ENCODE measurements at regions not wholly inside any gene's neighbourhood (a gene's known extent, or its start where the extent isn't known, plus 50 kb on each side); places are given as distances from the start of the nearest gene placed in this dataset.

DNA sequence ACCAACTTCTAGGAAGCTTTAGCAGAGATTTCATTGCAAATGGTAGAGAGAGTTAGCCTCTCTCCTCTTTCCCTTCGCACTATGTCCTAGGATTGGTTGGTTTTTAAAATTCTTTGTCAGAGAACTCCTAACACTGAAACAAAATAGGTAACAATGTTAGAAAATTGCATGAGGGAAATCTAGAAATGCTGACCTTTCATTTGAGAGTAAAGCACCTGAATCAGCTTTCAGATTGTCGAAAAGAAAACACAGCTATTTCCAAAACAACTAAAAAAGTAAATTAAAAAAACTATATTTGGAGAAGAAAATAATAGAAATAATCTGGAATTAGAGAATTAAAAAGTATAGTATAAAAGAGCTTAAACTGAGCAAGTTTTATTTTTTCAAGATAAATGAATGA, 108.1 kb upstream of the GK2 start:
- intact Hi-C loops (cut with DNase I), result no loop called here
- DNase-seq (ENCODE audit: missing footprints) (no peak), ATAC-seq (no peak)

DNA sequence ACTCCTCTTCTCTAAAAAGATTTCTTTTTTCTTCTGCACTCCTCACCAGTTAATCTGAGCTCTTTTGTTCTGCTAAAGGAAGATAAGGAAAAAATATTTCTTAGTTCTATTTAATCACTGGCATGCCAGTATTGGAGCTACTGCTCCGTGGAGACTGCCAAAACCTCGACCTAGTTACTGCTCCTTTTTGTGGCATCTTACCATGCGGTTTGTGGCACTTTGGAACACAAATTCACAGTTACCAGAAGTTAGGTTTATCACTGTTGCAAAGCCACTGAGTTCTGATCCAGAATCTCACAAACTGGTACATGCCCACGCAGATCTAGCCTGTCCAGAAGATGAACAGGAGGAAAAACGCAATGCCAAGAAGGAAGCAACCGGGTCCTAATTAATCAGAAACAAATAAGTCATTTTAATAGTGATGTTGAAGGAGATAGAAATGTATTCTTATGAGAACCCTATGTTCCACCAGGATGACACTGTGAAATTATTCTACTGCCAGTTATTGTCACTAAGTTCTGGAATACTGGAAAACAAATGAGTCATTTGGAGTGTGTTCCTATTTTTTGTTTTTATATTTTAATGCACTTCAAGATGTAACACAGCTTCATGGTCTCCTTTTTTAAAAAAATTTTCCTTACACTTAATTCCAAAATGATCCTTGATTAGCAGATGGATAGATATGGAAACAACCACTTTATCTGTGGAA, 106.7 kb upstream of the GK2 start:
- ATAC-seq (peak; percentile 68), DNase-seq (ENCODE audit: missing footprints) (no peak)
- intact Hi-C loops (cut with DNase I), result no loop called here

DNA sequence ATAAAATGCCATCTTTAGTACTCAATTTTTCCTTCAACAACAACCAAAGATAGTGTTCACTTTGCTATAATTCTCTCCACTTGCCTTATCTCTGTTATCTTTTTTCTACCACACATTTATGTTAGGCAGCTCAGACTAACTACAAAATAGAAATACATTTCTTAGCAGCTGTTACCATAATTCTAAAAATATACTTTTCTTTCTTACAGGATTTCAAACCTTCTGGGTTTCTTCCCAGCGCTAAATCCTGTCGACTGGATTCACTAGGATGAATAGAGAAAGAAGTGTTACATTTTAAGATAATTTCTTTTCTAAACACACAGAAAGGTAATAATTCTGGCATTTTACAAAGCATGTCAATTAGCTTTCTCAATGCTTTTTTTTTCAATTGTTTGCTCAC, 105.5 kb upstream of the GK2 start:
- DNase-seq (ENCODE audit: missing footprints), result no peak
- intact Hi-C loops (cut with DNase I), result no loop called here
- no peak for ATAC-seq

DNA sequence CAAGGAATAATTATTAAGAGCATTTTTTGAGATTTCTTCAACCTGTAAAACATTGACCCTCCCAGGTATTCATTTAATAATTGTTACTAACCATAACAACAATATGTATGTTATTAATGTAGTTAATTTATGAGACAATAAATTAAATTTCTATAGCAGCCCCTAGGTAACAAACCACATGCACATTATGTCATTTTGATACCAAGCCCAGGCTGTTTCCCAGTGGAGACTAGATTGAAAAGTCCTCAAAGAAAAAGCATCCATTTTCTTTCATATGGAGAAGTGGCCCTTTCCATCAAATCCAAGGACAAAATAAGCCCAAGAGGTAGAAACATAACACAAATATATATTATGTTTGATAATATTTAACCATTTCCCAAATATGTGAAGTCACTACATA, 104.3 kb upstream of the GK2 start:
- DNase-seq (ENCODE audit: missing footprints) (no peak), ATAC-seq (no peak)
- intact Hi-C loops (cut with DNase I), result no loop called here

DNA sequence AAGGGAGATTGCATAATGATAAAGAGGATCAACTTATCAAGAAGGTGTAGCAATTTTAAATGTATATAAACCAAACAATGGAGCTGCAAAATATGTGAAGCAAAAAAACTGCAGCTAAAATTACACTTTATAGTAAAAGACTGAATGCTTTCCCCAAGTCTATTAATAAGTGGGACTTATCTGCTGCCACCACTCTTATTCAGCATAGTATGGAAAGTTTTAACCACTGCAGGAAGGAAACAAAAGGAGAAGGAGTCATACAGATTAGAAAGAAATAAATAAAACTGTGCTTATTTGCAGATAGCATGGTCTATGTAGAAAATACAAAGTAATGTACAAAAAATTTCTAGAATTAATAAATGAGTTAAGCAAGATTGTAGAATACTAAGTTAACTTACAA, 94.1 kb upstream of the GK2 start:
- DNase-seq (ENCODE audit: missing footprints), result no peak
- intact Hi-C loops (cut with DNase I), result no loop called here
- no peak for ATAC-seq

DNA sequence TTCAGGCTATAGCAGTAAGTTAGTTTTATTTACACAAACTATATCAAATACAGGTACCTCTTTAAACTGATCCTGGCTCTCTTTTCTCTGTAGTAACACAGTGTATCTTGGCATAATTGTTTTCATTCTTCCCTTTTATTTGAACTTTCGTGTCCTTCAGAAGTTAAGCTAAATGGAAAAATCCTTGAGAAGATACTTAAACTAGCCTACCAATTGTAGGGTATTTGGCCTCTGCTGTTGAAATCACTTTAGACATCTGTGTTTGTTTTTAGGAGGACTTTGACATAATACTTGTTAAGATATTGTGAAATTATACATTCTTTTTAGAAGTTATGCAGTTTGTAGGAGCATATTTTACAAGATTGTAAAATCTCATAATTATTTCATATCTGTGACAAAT, 90.3 kb upstream of the GK2 start:
- intact Hi-C loops (cut with DNase I), result no loop called here
- no peak for ATAC-seq
- no peak for DNase-seq (ENCODE audit: missing footprints)

DNA sequence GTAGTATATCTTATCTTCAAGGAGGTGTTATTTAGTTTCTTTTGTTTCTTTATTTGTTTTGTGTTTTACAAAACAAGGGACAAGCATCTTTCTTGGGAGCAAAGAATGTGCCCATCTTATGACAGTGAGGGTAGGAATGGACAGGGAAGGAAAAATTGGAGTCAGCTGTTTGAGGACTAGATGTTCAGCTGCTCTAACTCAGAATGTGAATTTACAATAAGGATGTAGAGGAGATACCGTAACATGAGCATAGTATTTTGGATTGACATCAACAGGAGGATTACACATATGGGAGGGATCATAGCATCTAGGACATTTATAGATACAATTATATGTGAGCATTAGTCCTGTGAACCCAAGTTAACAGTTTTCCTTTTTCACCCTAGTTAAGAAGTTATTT, 89.0 kb upstream of the GK2 start:
- intact Hi-C loops (cut with DNase I), result no loop called here
- DNase-seq (ENCODE audit: missing footprints) (no peak), ATAC-seq (no peak)

DNA sequence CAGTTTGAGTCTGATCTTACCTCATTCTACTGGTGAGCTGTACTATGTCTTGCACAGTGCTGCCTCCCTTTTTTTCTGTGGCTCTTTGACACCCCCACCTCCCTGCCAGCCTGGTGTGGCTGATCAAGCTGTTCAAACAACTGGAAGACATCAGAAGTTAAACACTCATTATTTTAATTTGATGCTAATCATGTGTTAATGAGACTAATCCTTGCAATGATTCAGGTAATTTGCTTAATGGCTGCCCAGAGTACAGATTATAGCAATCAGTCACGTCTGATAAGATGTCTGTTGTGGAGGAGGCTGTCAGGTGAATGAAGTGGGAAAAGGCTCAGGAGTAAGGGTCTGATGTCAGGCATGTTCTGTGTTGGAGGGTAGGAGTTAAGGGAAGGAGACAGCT, 87.4 kb upstream of the GK2 start:
- no peak for DNase-seq (ENCODE audit: missing footprints)
- peak; percentile 12 for ATAC-seq
- intact Hi-C loops (cut with DNase I), result no loop called here

DNA sequence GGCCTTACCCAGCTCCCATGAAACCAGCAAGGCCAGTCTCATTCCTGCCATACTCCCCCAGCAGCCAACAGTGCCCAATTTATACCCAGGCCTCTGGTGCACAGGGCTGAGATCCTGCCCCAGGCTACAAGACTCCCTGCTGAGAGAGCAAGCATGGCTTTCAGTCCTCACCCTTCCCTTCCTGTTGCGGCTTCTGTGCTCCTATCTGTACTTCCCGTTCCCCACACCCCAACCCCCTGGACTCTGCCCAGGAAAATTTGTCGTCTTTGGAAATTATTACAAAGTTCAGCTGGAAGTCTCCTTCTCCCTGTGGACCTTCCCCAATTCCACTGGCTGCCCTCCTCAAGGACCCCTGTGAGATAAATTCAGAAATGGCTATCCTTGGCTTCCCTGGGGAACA, 84.1 kb upstream of the GK2 start:
- ATAC-seq (peak; percentile 86), DNase-seq (ENCODE audit: missing footprints) (peak; percentile 70)
- intact Hi-C loops (cut with DNase I), result no loop called here

DNA sequence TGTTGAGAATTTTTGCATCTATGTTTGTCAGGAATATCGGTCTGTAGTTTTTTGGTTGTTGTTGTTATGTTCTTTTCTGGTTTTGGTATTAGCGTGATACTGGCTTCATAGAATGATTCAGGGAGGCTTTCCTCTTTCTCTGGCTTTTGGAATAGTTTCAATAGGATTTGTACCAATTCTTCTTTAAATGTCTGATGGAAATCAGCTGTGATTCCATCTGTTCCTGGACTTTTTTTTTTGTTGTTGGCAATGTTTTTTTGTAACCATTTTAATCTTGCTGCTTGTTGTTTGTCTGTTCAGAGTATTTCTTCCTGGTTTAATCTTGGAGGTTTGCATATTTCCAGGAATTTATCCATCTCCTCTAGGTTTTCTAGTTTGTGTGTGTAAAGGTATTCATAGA, 81.5 kb upstream of the GK2 start:
- no peak for DNase-seq (ENCODE audit: missing footprints)
- intact Hi-C loops (cut with DNase I), result no loop called here
- ATAC-seq, result no peak

DNA sequence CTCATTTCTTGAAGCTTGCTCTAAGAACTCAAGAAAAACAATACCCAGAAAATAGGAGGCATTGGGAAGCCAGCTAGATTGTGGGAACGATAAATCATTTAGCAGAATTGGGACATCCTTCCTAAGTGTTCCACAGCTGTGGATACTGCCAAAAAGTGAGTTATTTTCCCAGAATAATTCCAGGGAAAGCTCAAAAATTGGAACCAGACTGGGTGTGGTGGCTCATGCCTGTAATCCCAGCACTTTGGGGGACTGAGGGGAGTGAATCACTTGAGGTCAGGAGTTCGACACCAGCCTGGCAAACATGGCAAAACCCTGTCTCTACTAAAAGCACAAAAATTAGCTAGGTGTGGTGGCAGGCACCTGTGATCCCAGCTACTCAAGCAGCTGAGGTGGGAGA, 68.2 kb upstream of the GK2 start:
- ATAC-seq, result no peak
- DNase-seq (ENCODE audit: missing footprints), result no peak
- intact Hi-C loops (cut with DNase I), result no loop called here

DNA sequence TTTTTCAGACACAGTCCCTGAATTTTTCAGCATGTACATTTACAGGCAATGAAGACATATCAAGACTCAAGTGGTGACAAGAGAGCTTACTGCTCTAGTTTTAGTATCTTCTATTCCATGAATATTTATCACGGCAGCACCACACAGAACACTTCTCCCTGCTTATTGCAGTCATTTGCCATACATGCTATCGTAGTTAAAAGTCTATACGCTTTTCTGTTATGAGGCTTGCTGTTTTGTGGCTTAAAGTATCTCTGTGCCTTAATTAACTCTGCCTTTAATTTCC, 65.4 kb upstream of the GK2 start:
- DNase-seq (ENCODE audit: missing footprints), result no peak
- intact Hi-C loops (cut with DNase I), result no loop called here
- ATAC-seq, result no peak

DNA sequence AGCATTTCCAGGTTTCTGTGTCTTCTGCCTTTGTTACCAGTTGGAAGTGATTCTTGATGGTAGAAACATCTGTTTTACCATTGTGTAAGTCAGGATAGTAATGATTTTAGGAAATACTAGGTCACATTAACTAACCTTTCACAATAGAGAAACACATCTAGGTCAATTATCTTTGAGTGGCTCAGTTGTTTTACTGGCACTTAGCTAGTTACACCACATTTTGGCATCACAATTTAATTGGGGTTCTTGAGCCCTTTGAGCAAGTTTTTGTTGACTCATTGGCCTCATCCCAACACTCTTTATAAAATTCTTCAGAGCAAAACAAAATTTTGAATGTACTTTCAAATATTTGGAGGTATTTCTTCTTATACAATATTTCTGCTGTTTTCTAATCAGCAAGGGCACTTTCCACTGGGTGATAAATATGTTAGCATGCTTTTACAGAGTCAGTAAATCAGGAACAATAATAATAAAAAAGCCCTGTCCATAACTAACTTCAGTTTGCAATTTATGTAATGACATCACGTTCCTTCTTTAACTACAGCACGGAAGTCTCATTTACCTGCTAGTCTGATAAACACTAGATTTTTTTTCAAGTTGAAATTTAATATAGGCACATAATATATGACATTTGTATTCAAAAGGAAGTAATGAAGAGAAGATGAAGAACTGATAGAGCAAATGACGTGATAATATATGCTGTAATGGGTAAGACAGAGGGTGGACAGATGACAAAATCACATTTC, 64.8 kb upstream of the GK2 start:
- intact Hi-C loops (cut with DNase I), result no loop called here
- ATAC-seq (no peak), DNase-seq (ENCODE audit: missing footprints) (no peak)

DNA sequence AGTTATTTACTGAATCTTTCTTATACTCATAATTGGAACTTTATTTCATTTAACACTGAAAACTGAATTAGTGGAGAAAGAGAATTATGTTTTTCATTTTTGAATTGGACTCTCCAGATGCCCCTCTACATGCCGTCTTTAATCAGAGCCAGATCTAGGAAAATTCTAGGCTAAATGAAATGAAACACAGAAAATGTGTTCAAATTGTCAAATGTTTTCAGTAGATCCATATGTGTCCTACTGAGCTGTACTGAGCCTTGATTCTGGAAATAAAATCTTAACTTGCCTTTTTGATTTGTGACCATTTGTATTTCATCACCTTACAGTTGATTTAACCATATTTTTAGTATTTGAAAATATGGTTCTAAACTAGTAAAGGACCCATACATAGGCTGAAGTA, 64.0 kb upstream of the GK2 start:
- intact Hi-C loops (cut with DNase I), result no loop called here
- DNase-seq (ENCODE audit: missing footprints) (no peak), ATAC-seq (no peak)

DNA sequence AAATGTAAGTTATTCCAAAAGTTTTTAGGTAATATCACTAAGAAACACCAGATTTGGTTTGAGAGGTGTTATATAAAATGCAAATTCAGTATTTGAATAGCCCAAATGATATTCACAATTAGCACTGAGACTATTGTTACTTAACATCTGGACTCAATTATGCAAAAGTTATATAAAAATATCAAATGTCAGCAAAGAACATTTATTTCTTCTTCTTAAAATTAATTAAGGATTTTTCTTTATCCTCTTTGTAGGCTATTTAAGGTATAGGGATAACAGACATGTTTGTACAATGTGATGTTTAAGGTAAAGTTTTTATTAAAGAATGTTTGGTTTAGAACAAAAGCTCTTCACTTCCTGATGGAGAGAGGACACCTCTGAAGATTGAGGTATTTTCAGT, 63.3 kb upstream of the GK2 start:
- ATAC-seq (no peak), DNase-seq (ENCODE audit: missing footprints) (no peak)

DNA sequence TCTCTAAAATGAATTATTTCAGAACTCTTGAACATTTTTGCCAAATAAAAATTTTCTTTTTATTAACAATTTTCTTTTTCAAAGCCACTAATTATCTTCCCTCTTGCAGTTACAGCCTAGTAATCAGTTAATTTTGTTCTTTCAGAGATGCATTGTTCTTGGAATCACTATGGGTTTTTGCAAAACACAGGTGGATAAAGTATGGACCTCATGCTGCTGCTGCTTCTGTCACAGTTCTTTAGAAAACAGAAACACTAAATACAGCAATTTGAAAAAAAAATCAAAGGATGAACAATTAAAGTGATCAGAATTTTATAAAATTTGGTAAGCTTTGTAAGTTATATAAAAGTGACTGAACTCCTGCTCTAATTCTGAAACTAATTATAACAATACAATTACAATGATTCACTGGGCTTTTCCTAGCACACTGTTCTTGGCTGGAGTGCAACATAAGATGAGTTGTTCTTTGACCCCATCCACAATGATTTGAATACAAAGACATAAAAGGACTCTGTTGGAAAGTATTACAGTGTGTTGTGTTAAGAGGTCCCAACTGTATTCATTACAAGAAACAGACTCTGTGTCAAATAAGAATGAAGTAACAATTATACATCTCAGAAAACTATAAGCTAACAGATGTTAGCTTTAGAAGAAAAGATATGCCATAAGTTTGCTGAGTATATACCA, 59.4 kb upstream of the GK2 start:
- intact Hi-C loops (cut with DNase I), result no loop called here
- DNase-seq (ENCODE audit: missing footprints) (no peak), ATAC-seq (no peak)

More for the DNA sequence above, 63.3 kb upstream of the GK2 start:
- intact Hi-C loops (cut with DNase I), result no loop called here

DNA sequence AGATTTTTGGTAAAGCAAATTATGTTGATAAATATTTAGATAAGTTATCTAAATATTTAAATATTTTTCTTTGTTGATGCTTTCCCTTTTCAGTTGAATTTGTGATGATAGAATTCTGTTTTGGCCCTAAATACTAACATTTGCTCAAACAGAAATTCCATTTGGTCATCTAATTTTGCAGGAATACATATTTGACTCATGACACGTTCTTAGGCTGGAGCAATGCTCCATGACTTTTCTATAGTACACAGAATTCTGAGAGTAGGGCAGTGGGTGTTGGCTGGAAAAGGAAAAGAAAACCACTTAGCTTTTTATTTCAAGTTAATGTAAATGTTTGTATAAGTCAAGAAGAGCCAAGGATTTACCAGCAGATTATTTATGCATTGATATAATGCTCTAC, 58.6 kb upstream of the GK2 start:
- ATAC-seq (no peak), DNase-seq (ENCODE audit: missing footprints) (no peak)
- intact Hi-C loops (cut with DNase I), result no loop called here

Measured in Right ventricle myocardium inferior (tissue), 1 donor.